ENCODE measurements at regions not wholly inside any gene's neighbourhood (a gene's known extent, or its start where the extent isn't known, plus 50 kb on each side); places are given as distances from the start of the nearest gene placed in this dataset.

DNA sequence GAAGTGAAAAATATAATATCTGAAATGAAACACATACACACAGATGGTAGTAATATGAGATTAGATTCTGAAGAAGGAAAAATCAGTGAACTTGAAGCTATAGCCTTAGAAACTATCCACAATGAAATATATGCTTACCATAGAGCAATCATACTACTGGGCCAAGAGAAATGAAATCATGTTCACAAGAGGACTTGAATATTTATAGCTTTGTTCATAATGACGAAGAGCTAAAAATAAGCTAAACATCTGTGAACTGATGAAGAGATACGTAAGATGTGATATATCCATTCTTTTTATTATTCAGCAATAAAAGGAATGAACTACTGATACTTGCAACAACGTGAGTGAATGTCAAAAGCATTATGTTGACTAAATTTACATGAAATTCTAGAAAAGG is 92.6 kb upstream of the ALDH1B1 start:
- no peak for DNase-seq (ENCODE audit: low spot score in 2 of 2)
- no peaks in the 10 kb centered on the region for H3K27me3 ChIP-seq
- no peak overlapping the region for H3K27ac ChIP-seq
- no peaks in the 10 kb centered on the region for H3K9me3 ChIP-seq
- TF ChIP-seq, protein P1, sequence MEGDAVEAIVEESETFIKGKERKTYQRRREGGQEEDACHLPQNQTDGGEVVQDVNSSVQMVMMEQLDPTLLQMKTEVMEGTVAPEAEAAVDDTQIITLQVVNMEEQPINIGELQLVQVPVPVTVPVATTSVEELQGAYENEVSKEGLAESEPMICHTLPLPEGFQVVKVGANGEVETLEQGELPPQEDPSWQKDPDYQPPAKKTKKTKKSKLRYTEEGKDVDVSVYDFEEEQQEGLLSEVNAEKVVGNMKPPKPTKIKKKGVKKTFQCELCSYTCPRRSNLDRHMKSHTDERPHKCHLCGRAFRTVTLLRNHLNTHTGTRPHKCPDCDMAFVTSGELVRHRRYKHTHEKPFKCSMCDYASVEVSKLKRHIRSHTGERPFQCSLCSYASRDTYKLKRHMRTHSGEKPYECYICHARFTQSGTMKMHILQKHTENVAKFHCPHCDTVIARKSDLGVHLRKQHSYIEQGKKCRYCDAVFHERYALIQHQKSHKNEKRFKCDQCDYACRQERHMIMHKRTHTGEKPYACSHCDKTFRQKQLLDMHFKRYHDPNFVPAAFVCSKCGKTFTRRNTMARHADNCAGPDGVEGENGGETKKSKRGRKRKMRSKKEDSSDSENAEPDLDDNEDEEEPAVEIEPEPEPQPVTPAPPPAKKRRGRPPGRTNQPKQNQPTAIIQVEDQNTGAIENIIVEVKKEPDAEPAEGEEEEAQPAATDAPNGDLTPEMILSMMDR (IDR thresholded peaks at IDR 0.05), result no peak
- TF ChIP-seq POLR2A (IDR thresholded peaks at IDR 0.05) (no peak), POLR2AphosphoS5 (IDR thresholded peaks at IDR 0.05) (no peak)
- intact Hi-C loops (cut with DNase I; ENCODE audit: low total_unique reads), result no loop called here
- no peaks in the 10 kb centered on the region for H3K4me1 ChIP-seq
- H3K36me3 ChIP-seq, result no peaks in the 10 kb centered on the region
- H3K4me3 ChIP-seq, result no peak overlapping the region

- no peak for DNase-seq (ENCODE audit: low spot score in 2 of 2)
- no peaks in the 10 kb centered on the region for H3K27me3 ChIP-seq
- intact Hi-C loops (cut with DNase I; ENCODE audit: low total_unique reads), result no loop called here
Measured at GRCh38 chr9:38298904-38299303, 93.6 kb upstream of the ALDH1B1 start.

DNA sequence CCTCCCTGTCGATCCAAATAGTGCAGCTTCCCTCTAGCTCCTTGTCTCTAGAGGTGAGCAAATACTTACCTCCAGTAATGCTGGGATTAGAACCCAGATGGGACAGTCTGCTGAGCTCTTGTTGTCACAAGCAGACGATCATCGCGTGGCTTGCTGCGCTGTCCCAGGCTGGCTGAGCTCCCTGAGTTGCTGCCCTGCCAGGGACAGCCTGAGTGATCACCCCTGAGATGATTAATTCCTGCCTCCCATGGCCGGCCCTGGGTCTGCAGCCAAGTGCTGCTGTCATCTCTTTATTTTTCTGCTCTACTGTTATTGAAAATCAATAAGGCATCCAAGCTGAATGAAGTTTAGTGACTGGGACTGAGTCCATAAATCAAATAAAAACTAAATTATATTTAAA is 94.0 kb upstream of the ALDH1B1 start:
- Histone ChIP-seq H3K36me3 (no peaks in the 10 kb centered on the region), H3K4me3 (no peak overlapping the region), H3K27me3 (no peaks in the 10 kb centered on the region), H3K27ac (no peak overlapping the region), H3K4me1 (no peaks in the 10 kb centered on the region), H3K9me3 (no peaks in the 10 kb centered on the region)
- TF ChIP-seq, protein P1 (IDR thresholded peaks at IDR 0.05), result no peak
- TF ChIP-seq POLR2AphosphoS5 (IDR thresholded peaks at IDR 0.05) (no peak), POLR2A (IDR thresholded peaks at IDR 0.05) (no peak)
- intact Hi-C loops (cut with DNase I; ENCODE audit: low total_unique reads), result no loop called here
- DNase-seq (ENCODE audit: low spot score in 2 of 2), result no peak

More at GRCh38 chr9:38298904-38299303, 93.6 kb upstream of the ALDH1B1 start:
- Histone ChIP-seq H3K27ac (no peak overlapping the region), H3K9me3 (no peaks in the 10 kb centered on the region), H3K36me3 (no peaks in the 10 kb centered on the region), H3K4me1 (no peaks in the 10 kb centered on the region), H3K4me3 (no peak overlapping the region)
- TF ChIP-seq, protein P1 (IDR thresholded peaks at IDR 0.05), result no peak
- TF ChIP-seq POLR2A (IDR thresholded peaks at IDR 0.05) (no peak), POLR2AphosphoS5 (IDR thresholded peaks at IDR 0.05) (no peak)

- TF ChIP-seq POLR2AphosphoS5 (IDR thresholded peaks at IDR 0.05) (no peak), POLR2A (IDR thresholded peaks at IDR 0.05) (no peak)
- TF ChIP-seq, protein P1 (IDR thresholded peaks at IDR 0.05), result no peak
- Histone ChIP-seq H3K36me3 (no peaks in the 10 kb centered on the region), H3K27ac (no peak overlapping the region), H3K4me3 (no peak overlapping the region), H3K4me1 (no peaks in the 10 kb centered on the region), H3K9me3 (no peaks in the 10 kb centered on the region), H3K27me3 (no peaks in the 10 kb centered on the region)
- DNase-seq (ENCODE audit: low spot score in 2 of 2), result no peak
- intact Hi-C loops (cut with DNase I; ENCODE audit: low total_unique reads), result no loop called here
Measured at GRCh38 chr9:38296807-38297206, 95.7 kb upstream of the ALDH1B1 start.

GRCh38 chr9:38295764-38296163 is 96.7 kb upstream of the ALDH1B1 start:
- H3K36me3 ChIP-seq, result no peaks in the 10 kb centered on the region
- H3K27ac ChIP-seq, result no peak overlapping the region
- intact Hi-C loops (cut with DNase I; ENCODE audit: low total_unique reads), result no loop called here
- no peak for DNase-seq (ENCODE audit: low spot score in 2 of 2)
- no peak for TF ChIP-seq POLR2A (IDR thresholded peaks at IDR 0.05)
- TF ChIP-seq, protein P1 (IDR thresholded peaks at IDR 0.05), result no peak
- no peak for TF ChIP-seq POLR2AphosphoS5 (IDR thresholded peaks at IDR 0.05)
- no peaks in the 10 kb centered on the region for H3K4me1 ChIP-seq
- no peaks in the 10 kb centered on the region for H3K27me3 ChIP-seq
- no peaks in the 10 kb centered on the region for H3K9me3 ChIP-seq
- no peak overlapping the region for H3K4me3 ChIP-seq

Measured in breast epithelium (tissue), 4 donors.